Neuronal stem cell (in vitro differentiated cells): ENCODE measurements at regions not wholly inside any gene's neighbourhood (a gene's known extent, or its start where the extent isn't known, plus 50 kb on each side); places are given as distances from the start of the nearest gene placed in this dataset.

Experiments
- DNase-seq: peaks from one replicate; pipeline ENCODE4 v3.0.0-alpha.2; 2013; ENCODE audit warnings: low spot score
- H2AFZ ChIP-seq: one replicate; pipeline ENCODE4 v1.6.1; 2013; ENCODE audit warnings: mild to moderate bottlenecking, low read length, inconsistent platforms
- H2AK5ac ChIP-seq: 2 replicates; pipeline ENCODE4 v1.6.1; 2013; ENCODE audit warnings: low read depth, mild to moderate bottlenecking, inconsistent platforms, low read length, moderate library complexity, mixed read lengths
- H2BK120ac ChIP-seq: 2 replicates; pipeline ENCODE4 v1.6.1; 2013; ENCODE audit warnings: low read depth, mild to moderate bottlenecking, inconsistent platforms, low read length, moderate library complexity, mixed read lengths
- H2BK12ac ChIP-seq: one replicate; pipeline ENCODE4 v1.6.1; 2013; ENCODE audit warnings: low read length, inconsistent platforms
- H2BK15ac ChIP-seq: 2 replicates; pipeline ENCODE4 v1.6.1; 2013; ENCODE audit warnings: mild to moderate bottlenecking, low read length, inconsistent platforms, mixed read lengths
- H2BK5ac ChIP-seq: one replicate; pipeline ENCODE4 v1.6.1; 2013; ENCODE audit warnings: inconsistent platforms, mild to moderate bottlenecking, low read length, moderate library complexity
- H3K14ac ChIP-seq: one replicate; pipeline ENCODE4 v1.6.1; 2013; ENCODE audit warnings: low read length, inconsistent platforms
- H3K18ac ChIP-seq: 2 replicates; pipeline ENCODE4 v1.6.1; 2013; ENCODE audit warnings: low read length, inconsistent platforms
- H3K23ac ChIP-seq: 2 replicates; pipeline ENCODE4 v1.6.1; 2013; ENCODE audit warnings: low read depth, mild to moderate bottlenecking, mixed read lengths, low read length, inconsistent platforms; ENCODE audit not compliant: poor library complexity
- H3K27ac ChIP-seq: replicated peaks from 3 replicates; pipeline ENCODE4 v1.5.1; 2013; ENCODE audit warnings: low read length, inconsistent platforms
- H3K27me3 ChIP-seq, 3 experiments: 2 replicates each; pipeline ENCODE4 v1.6.1; 2013; ENCODE audit warnings: low read length in 3 of 3, mild to moderate bottlenecking in 2 of 3, inconsistent platforms in 1 of 3, low read depth in 1 of 3, mixed read lengths in 1 of 3, moderate library complexity in 1 of 3; ENCODE audit not compliant: control insufficient read depth in 3 of 3, insufficient read depth in 3 of 3
- H3K36me3 ChIP-seq, 2 donors: replicated peaks in 1 of 2; 2 replicates each; pipeline ENCODE4 v1.6.1; 2013; ENCODE audit warnings: low read length in 2 of 2; ENCODE audit not compliant: control insufficient read depth in 2 of 2, insufficient read depth in 2 of 2
- H3K4ac ChIP-seq: 2 replicates; pipeline ENCODE4 v1.6.1; 2013; ENCODE audit warnings: inconsistent platforms, mild to moderate bottlenecking, low read length, moderate library complexity
- H3K4me1 ChIP-seq, 2 donors: 1 replicate in 1 of 2; 2 replicates in 1 of 2; pipeline ENCODE4 v1.6.1; 2013; ENCODE audit warnings: low read length in 2 of 2, low read depth in 1 of 2; ENCODE audit not compliant: control insufficient read depth in 2 of 2, insufficient read depth in 1 of 2
- H3K4me2 ChIP-seq: one replicate; pipeline ENCODE4 v1.6.1; 2013; ENCODE audit warnings: mild to moderate bottlenecking, low read length, inconsistent platforms; ENCODE audit not compliant: insufficient read depth, poor library complexity, severe bottlenecking
- H3K4me3 ChIP-seq, 2 donors: 2 replicates each; pipeline ENCODE4 v1.5.1; 2013; ENCODE audit warnings: low read length in 2 of 2, mild to moderate bottlenecking in 2 of 2, inconsistent platforms in 1 of 2, moderate library complexity in 1 of 2
- H3K79me1 ChIP-seq: one replicate; pipeline ENCODE4 v1.6.1; 2013; ENCODE audit warnings: low read depth, mild to moderate bottlenecking, inconsistent platforms, low read length, moderate library complexity
- H3K9ac ChIP-seq: one replicate; pipeline ENCODE4 v1.6.1; 2013; ENCODE audit warnings: mild to moderate bottlenecking, low read depth, low read length, inconsistent platforms; ENCODE audit not compliant: poor library complexity
- H3K9me3 ChIP-seq, 2 donors: replicated peaks in 1 of 2; 2 replicates each; pipeline versions ENCODE3 to v1.6.1; 2013; ENCODE audit warnings: low read length in 2 of 2, mild to moderate bottlenecking in 2 of 2, inconsistent platforms in 1 of 2, low read depth in 1 of 2, mixed read lengths in 1 of 2, moderate library complexity in 1 of 2; ENCODE audit not compliant: control insufficient read depth in 2 of 2, insufficient read depth in 1 of 2
- H4K8ac ChIP-seq: one replicate; pipeline ENCODE4 v1.6.1; 2013; ENCODE audit warnings: low read depth, mild to moderate bottlenecking, inconsistent platforms, low read length, moderate library complexity
- H4K91ac ChIP-seq: one replicate; pipeline ENCODE4 v1.6.1; 2013; ENCODE audit warnings: low read length, low read depth, mild to moderate bottlenecking, inconsistent platforms; ENCODE audit not compliant: poor library complexity
- WGBS, 2 donors: extraction: QIAGEN DNeasy Blood & Tissue Kit; methylation state at CpG; one replicate each; pipeline ENCODE4 v1.1.7; 2013; ENCODE audit warnings: missing lambda C conversion rate in 2 of 2, mixed read lengths in 1 of 2; ENCODE audit not compliant: insufficient read length in 2 of 2, insufficient replicate concordance in 1 of 2; ENCODE audit errors: extremely low coverage in 2 of 2; 5-methylcytosine and 5-hydroxymethylcytosine counted together

GRCh38 chr13:74278901-74279300 lies 144.7 kb upstream of the KLF12 start:
- Histone ChIP-seq H2BK15ac (no peak overlapping the region), H3K18ac (no peak overlapping the region), H4K91ac (no peak overlapping the region), H4K8ac (no peak overlapping the region), H3K79me1 (no peaks in the 10 kb centered on the region), H3K27ac (no peak overlapping the region), H3K9ac (no peak overlapping the region), H2AFZ (no peak overlapping the region), H3K36me3 (no peaks in the 10 kb centered on the region), H3K9me3 (no peaks in the 10 kb centered on the region), H2BK5ac (no peak overlapping the region), H2AK5ac (no peak overlapping the region), H3K4ac (no peak overlapping the region), H3K27me3 (no peaks in the 10 kb centered on the region), H2BK12ac (no peak overlapping the region), H3K4me1 (no peaks in the 10 kb centered on the region), H2BK120ac (no peak overlapping the region), H3K4me3 (no peak overlapping the region), H3K4me2 (no peak overlapping the region), H3K23ac (no peak overlapping the region), H3K14ac (no peak overlapping the region)
- no peak for DNase-seq
- WGBS, 2 donors = no CpG with 5 or more reads among the region's 2 CpGs

- Histone ChIP-seq H3K27ac (no peak overlapping the region), H3K18ac (no peak overlapping the region), H3K4me3 (no peak overlapping the region), H3K9me3 (peaks cover 2 to 10% of the 10 kb centered on the region in 2 donors), H2AFZ (peak overlapping the region; percentile 23), H3K14ac (no peak overlapping the region), H3K36me3 (no peaks in the 10 kb centered on the region), H3K4me2 (no peak overlapping the region), H2AK5ac (no peak overlapping the region), H3K9ac (no peak overlapping the region), H2BK15ac (no peak overlapping the region), H3K4me1 (no peaks in the 10 kb centered on the region), H2BK120ac (no peak overlapping the region), H3K4ac (no peak overlapping the region), H3K27me3 (no peaks in the 10 kb centered on the region), H3K79me1 (no peaks in the 10 kb centered on the region), H4K91ac (no peak overlapping the region), H4K8ac (no peak overlapping the region), H2BK12ac (no peak overlapping the region), H3K23ac (no peak overlapping the region), H2BK5ac (no peak overlapping the region)
- no CpG with 5 or more reads among the region's 2 CpGs for WGBS, 2 donors
- DNase-seq = no peak
These were observed 140.7 kb upstream of the KLF12 start for GRCh38 chr13:74274916-74275315.

- Histone ChIP-seq H2BK12ac (no peak overlapping the region), H2BK5ac (no peak overlapping the region), H3K4ac (no peak overlapping the region), H3K36me3 (no peaks in the 10 kb centered on the region), H2AFZ (no peak overlapping the region), H3K23ac (no peak overlapping the region), H4K91ac (no peak overlapping the region), H4K8ac (no peak overlapping the region), H3K14ac (no peak overlapping the region), H3K27me3 (no peaks in the 10 kb centered on the region), H3K9me3 (peaks cover 2 to 10% of the 10 kb centered on the region in 2 donors), H3K4me3 (no peak overlapping the region), H3K27ac (no peak overlapping the region), H3K9ac (no peak overlapping the region), H3K4me2 (no peak overlapping the region), H3K79me1 (no peaks in the 10 kb centered on the region), H3K18ac (no peak overlapping the region), H2BK120ac (no peak overlapping the region), H2BK15ac (no peak overlapping the region), H2AK5ac (no peak overlapping the region), H3K4me1 (no peaks in the 10 kb centered on the region)
- WGBS, 2 donors = no CpG with 5 or more reads among the region's 1 CpG
- no peak for DNase-seq
These were observed 139.4 kb upstream of the KLF12 start for GRCh38 chr13:74273581-74273980.

GRCh38 chr13:74272826-74273225 lies 138.6 kb upstream of the KLF12 start:
- Histone ChIP-seq H2BK15ac (no peak overlapping the region), H3K79me1 (no peaks in the 10 kb centered on the region), H3K4ac (no peak overlapping the region), H4K8ac (no peak overlapping the region), H3K36me3 (no peaks in the 10 kb centered on the region), H3K27ac (no peak overlapping the region), H3K23ac (no peak overlapping the region), H4K91ac (no peak overlapping the region), H3K9me3 (peaks cover 2 to 10% of the 10 kb centered on the region in 2 donors), H2BK5ac (no peak overlapping the region), H2BK12ac (no peak overlapping the region), H2BK120ac (no peak overlapping the region), H3K18ac (no peak overlapping the region), H3K4me1 (no peaks in the 10 kb centered on the region), H3K9ac (no peak overlapping the region), H3K27me3 (no peaks in the 10 kb centered on the region), H2AK5ac (no peak overlapping the region), H2AFZ (no peak overlapping the region), H3K4me2 (no peak overlapping the region), H3K4me3 (no peak overlapping the region), H3K14ac (no peak overlapping the region)
- DNase-seq = no peak
- WGBS, 2 donors = no CpG with 5 or more reads among the region's 1 CpG
